Liver (tissue), 3 donors: ENCODE measurements at regions not wholly inside any gene's neighbourhood (a gene's known extent, or its start where the extent isn't known, plus 50 kb on each side); places are given as distances from the start of the nearest gene placed in this dataset.

ENCODE experiments used
- CTCF ChIP-seq: fragments of 150-350 bp; IDR thresholded peaks from 2 replicates; pipeline ENCODE4 v1.5.1; 2017; ENCODE audit warnings: improper control_type of control experiment, low read depth, low read length; ENCODE audit not compliant: missing input control
- EGR1 ChIP-seq, 2 donors: IDR thresholded peaks; 2 replicates each; pipeline ENCODE4 v1.6.1; 2016 to 2018; ENCODE audit warnings: antibody characterized with exemption in 2 of 2, low read depth in 2 of 2
- FOXA1 ChIP-seq: IDR thresholded peaks from 2 replicates; pipeline ENCODE4 v1.6.1; 2016; ENCODE audit warnings: antibody characterized with exemption
- HNF4A ChIP-seq, 2 donors: conservative IDR thresholded peaks; 2 replicates each; pipeline ENCODE4 v1.6.1; 2016; ENCODE audit warnings: antibody characterized with exemption in 2 of 2, mild to moderate bottlenecking in 2 of 2
- JUND ChIP-seq, 2 donors: IDR thresholded peaks; 2 replicates each; pipeline ENCODE4 v1.6.1; 2016; ENCODE audit warnings: antibody characterized with exemption in 2 of 2
- MAX ChIP-seq: IDR thresholded peaks from 2 replicates; pipeline ENCODE4 v1.6.1; 2016; ENCODE audit warnings: antibody characterized with exemption
- RAD21 ChIP-seq, 2 donors: IDR thresholded peaks; 2 replicates each; pipeline ENCODE4 v1.6.1; 2016; ENCODE audit warnings: antibody characterized with exemption in 2 of 2, mild to moderate bottlenecking in 2 of 2
- REST ChIP-seq: IDR thresholded peaks from 2 replicates; pipeline ENCODE4 v1.6.1; 2016; ENCODE audit warnings: antibody characterized with exemption, mild to moderate bottlenecking
- TAF1 ChIP-seq: conservative IDR thresholded peaks from 2 replicates; pipeline ENCODE4 v1.6.1; 2016; ENCODE audit warnings: antibody characterized with exemption, mild to moderate bottlenecking
- YY1 ChIP-seq: IDR thresholded peaks from 2 replicates; pipeline ENCODE4 v1.6.1; 2016; ENCODE audit warnings: antibody characterized with exemption, mild to moderate bottlenecking
- ZBTB33 ChIP-seq: IDR thresholded peaks from 2 replicates; pipeline ENCODE4 v1.6.1; 2016; ENCODE audit warnings: antibody characterized with exemption
- donor health status: healthy.
- donor health status: healthy.

- TF ChIP-seq TAF1 (no peak), RAD21 (IDR thresholded peaks at IDR 0.05) (no peak), CTCF (no peak), HNF4A (conservative IDR thresholded peaks at IDR 0.05) (no peak), EGR1 (IDR thresholded peaks at IDR 0.05; ENCODE audit: low read depth in 2 of 2) (no peak), REST (no peak), ZBTB33 (no peak), FOXA1 (no peak), MAX (no peak), JUND (IDR thresholded peaks at IDR 0.05) (no peak), YY1 (no peak)
These were observed 355.2 kb downstream of the DCAF12L2 start for GRCh38 chrX:125810856-125811255.
